Kasumi-1 (cell line): ENCODE measurements at regions not wholly inside any gene's neighbourhood (a gene's known extent, or its start where the extent isn't known, plus 50 kb on each side); places are given as distances from the start of the nearest gene placed in this dataset.

Experiments used
- DNase-seq, 2 experiments: peaks; one replicate each; lab custom pipeline; 2025; lab: John Stamatoyannopoulos, UW

DNA sequence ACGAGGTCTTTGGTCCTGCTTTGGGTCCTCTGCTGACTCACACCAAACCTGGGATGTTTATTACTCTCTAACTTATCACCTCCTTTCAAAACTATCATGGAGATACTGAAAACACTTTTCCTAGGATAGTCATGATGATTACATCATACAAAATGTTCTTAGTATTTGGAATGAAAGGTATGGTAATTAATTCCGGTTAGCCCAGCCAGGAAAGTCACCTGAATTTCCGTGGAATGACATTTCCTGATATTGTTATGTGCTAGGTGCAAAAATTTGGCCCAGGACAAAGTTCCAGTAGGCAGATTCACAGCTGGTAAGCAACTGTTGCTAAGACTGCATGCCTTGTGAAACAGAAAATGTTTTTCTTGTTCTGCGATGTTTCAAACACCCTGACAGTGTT lies 203.4 kb downstream of the ZNF648 start:
- DNase-seq = no peak
